ENCODE measurements at regions not wholly inside any gene's neighbourhood (a gene's known extent, or its start where the extent isn't known, plus 50 kb on each side); places are given as distances from the start of the nearest gene placed in this dataset.

DNA sequence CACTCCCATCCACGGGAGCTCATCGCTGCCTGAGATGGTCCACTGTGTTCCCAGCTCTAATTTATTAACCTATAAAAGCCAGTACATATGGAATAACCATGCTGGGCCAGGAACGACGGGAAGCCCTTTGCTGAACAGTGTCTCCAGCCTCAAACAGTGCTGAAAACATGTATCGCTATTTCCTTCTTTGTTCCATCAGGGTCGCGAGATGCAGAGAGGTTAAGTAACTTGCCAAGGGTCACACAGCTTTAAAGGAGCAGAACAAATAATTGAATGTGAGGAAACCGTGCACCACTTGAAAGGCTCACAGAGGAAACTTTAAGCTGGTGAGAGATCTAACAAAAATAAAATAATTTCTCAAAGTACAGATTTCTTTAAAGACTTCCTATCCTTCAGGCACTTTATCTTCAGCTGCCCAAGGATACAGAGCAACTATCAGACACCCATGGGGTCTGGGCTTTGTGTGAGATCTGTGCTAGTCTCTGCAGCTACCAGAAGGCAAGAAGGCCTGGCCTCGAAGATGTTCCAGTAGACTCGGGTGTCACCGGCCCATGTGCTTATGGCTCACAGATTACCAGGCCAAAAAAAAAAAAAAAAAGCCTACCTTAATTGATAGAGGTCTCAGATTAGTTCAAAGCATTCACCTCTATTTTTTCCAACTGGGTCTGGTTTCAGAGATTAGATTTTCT, 207.8 kb upstream of the FOXF1 start:
- H3K27me3 ChIP-seq (ENCODE audit: control insufficient read depth in 2 of 2, insufficient read depth in 2 of 2, low read length in 2 of 2) = peaks cover 43 to 57% of the 10 kb centered on the region in 2 experiments
- no peaks in the 10 kb centered on the region for H3K9me1 ChIP-seq (replicated peaks; ENCODE audit: control insufficient read depth, extremely low read depth, insufficient read depth, low read length)
- CTCF ChIA-PET = no interaction called here

More for the DNA sequence above, 207.8 kb upstream of the FOXF1 start:
- Histone ChIP-seq H3K9me3 (replicated peaks; ENCODE audit: control insufficient read depth, insufficient read depth, low read length) (no peaks in the 10 kb centered on the region), H4K20me1 (replicated peaks; ENCODE audit: control insufficient read depth, extremely low read depth, insufficient read depth, low read length) (no peaks in the 10 kb centered on the region), H3K4me3 (replicated peaks in 1 of 3; ENCODE audit: insufficient read depth in 1 of 3, low read depth in 1 of 3, low read length in 3 of 3) (no peak overlapping the region), H2AFZ (ENCODE audit: low read depth, low read length) (no peak overlapping the region), H3K4me2 (ENCODE audit: insufficient read depth, low read length) (no peak overlapping the region), H3K36me3 (ENCODE audit: control insufficient read depth in 2 of 2, extremely low read depth in 1 of 2, insufficient read depth in 2 of 2, low read length in 2 of 2) (no peaks in the 10 kb centered on the region), H3K79me2 (ENCODE audit: control insufficient read depth, insufficient read depth, low read length) (no peaks in the 10 kb centered on the region), H3K9ac (replicated peaks; ENCODE audit: extremely low read depth, insufficient read depth, low read length) (no peak overlapping the region), H3K27ac (ENCODE audit: insufficient read depth, low read depth, low read length) (no peak overlapping the region), H3K4me1 (ENCODE audit: control insufficient read depth, extremely low read depth, insufficient read depth, low read length) (no peaks in the 10 kb centered on the region)
- POLR2A ChIA-PET = no interaction called here
- BruUV-seq (replicated peaks) = no TSS peak
- intact Hi-C loops (cut with micrococcal nuclease) = no loop called here
- DNase-seq (ENCODE audit: low read depth, low spot score) = no peak
- no peak for FAIRE-seq
- dilution Hi-C loops (cut with MboI; ENCODE audit: extremely low pct_ligation_motif_present, low sequenced_read_pairs) = no loop called here
- no peak for TF ChIP-seq GATA2 (IDR thresholded peaks at IDR 0.05; ENCODE audit: insufficient read depth, insufficient read length, low read depth, low read length)
- TF ChIP-seq, protein P1, sequence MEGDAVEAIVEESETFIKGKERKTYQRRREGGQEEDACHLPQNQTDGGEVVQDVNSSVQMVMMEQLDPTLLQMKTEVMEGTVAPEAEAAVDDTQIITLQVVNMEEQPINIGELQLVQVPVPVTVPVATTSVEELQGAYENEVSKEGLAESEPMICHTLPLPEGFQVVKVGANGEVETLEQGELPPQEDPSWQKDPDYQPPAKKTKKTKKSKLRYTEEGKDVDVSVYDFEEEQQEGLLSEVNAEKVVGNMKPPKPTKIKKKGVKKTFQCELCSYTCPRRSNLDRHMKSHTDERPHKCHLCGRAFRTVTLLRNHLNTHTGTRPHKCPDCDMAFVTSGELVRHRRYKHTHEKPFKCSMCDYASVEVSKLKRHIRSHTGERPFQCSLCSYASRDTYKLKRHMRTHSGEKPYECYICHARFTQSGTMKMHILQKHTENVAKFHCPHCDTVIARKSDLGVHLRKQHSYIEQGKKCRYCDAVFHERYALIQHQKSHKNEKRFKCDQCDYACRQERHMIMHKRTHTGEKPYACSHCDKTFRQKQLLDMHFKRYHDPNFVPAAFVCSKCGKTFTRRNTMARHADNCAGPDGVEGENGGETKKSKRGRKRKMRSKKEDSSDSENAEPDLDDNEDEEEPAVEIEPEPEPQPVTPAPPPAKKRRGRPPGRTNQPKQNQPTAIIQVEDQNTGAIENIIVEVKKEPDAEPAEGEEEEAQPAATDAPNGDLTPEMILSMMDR (IDR thresholded peaks at IDR 0.05; ENCODE audit: extremely low read depth in 1 of 2, insufficient read depth in 1 of 2, low read depth in 1 of 2, low read length in 2 of 2) = no peak

Measured in endothelial cell of umbilical vein (primary cell).